ENCODE measurements at regions not wholly inside any gene's neighbourhood (a gene's known extent, or its start where the extent isn't known, plus 50 kb on each side); places are given as distances from the start of the nearest gene placed in this dataset.

DNA sequence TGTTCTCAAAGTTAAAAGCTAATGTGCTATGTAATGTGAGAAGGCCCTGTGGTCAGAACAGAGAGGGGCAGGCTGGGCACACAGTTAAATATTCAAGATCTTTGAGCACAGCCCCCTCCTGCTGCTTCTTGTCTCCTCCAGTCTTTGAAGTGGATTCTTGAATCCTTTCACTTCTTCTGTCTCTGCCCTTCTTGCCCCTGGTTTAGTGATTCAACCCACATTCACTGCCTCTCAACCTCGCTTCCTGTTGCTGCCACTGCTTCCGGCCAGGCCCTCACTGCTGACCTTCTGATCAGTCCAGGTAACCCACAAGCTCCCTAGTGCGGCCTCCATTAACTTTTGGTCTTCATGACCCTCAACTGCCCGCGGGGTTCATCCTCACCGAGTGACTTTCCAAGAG lies 417.3 kb upstream of the NOX3 start:
- no peak for TF ChIP-seq RCOR1 (IDR thresholded peaks at IDR 0.05; ENCODE audit: low read depth, low read length)
- TF ChIP-seq BHLHE40 (IDR thresholded peaks at IDR 0.05; ENCODE audit: low read depth, low read length): no peak
- no peak for TF ChIP-seq EP300 (IDR thresholded peaks at IDR 0.05)
- TF ChIP-seq, protein P1, sequence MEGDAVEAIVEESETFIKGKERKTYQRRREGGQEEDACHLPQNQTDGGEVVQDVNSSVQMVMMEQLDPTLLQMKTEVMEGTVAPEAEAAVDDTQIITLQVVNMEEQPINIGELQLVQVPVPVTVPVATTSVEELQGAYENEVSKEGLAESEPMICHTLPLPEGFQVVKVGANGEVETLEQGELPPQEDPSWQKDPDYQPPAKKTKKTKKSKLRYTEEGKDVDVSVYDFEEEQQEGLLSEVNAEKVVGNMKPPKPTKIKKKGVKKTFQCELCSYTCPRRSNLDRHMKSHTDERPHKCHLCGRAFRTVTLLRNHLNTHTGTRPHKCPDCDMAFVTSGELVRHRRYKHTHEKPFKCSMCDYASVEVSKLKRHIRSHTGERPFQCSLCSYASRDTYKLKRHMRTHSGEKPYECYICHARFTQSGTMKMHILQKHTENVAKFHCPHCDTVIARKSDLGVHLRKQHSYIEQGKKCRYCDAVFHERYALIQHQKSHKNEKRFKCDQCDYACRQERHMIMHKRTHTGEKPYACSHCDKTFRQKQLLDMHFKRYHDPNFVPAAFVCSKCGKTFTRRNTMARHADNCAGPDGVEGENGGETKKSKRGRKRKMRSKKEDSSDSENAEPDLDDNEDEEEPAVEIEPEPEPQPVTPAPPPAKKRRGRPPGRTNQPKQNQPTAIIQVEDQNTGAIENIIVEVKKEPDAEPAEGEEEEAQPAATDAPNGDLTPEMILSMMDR (IDR thresholded peaks at IDR 0.05): no peak
- no peak for TF ChIP-seq KDM1A (IDR thresholded peaks at IDR 0.05; ENCODE audit: low read depth)
- no peak for TF ChIP-seq KDM5A (IDR thresholded peaks at IDR 0.05)
- no peak for TF ChIP-seq RAD21 (conservative IDR thresholded peaks at IDR 0.05 in 1 of 2, IDR thresholded peaks at IDR 0.05 in 1 of 2)
- TF ChIP-seq, protein P2, sequence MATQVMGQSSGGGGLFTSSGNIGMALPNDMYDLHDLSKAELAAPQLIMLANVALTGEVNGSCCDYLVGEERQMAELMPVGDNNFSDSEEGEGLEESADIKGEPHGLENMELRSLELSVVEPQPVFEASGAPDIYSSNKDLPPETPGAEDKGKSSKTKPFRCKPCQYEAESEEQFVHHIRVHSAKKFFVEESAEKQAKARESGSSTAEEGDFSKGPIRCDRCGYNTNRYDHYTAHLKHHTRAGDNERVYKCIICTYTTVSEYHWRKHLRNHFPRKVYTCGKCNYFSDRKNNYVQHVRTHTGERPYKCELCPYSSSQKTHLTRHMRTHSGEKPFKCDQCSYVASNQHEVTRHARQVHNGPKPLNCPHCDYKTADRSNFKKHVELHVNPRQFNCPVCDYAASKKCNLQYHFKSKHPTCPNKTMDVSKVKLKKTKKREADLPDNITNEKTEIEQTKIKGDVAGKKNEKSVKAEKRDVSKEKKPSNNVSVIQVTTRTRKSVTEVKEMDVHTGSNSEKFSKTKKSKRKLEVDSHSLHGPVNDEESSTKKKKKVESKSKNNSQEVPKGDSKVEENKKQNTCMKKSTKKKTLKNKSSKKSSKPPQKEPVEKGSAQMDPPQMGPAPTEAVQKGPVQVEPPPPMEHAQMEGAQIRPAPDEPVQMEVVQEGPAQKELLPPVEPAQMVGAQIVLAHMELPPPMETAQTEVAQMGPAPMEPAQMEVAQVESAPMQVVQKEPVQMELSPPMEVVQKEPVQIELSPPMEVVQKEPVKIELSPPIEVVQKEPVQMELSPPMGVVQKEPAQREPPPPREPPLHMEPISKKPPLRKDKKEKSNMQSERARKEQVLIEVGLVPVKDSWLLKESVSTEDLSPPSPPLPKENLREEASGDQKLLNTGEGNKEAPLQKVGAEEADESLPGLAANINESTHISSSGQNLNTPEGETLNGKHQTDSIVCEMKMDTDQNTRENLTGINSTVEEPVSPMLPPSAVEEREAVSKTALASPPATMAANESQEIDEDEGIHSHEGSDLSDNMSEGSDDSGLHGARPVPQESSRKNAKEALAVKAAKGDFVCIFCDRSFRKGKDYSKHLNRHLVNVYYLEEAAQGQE (IDR thresholded peaks at IDR 0.05): no peak
- no peak for TF ChIP-seq ESRRA (IDR thresholded peaks at IDR 0.05; ENCODE audit: borderline replicate concordance, low read length)

Data from A549 (cell line).